ENCODE measurements at regions not wholly inside any gene's neighbourhood (a gene's known extent, or its start where the extent isn't known, plus 50 kb on each side); places are given as distances from the start of the nearest gene placed in this dataset.

- DNase-seq (ENCODE audit: low read depth in 2 of 2), result no peak
These were observed 56.7 kb upstream of the MYCN start for GRCh38 chr2:15883684-15884083.

- no peak for DNase-seq (ENCODE audit: low read depth in 2 of 2)
These were observed 55.6 kb upstream of the MYCN start for GRCh38 chr2:15884790-15885189.

GRCh38 chr2:15886231-15886630 lies 54.1 kb upstream of the MYCN start:
- no peak for DNase-seq (ENCODE audit: low read depth in 2 of 2)

GRCh38 chr2:15889442-15890123 lies 50.8 kb upstream of the MYCN start:
- no peak for DNase-seq (ENCODE audit: low read depth in 2 of 2)

- DNase-seq (ENCODE audit: low read depth in 2 of 2), result no peak
These were observed 50.1 kb upstream of the MYCN start for GRCh38 chr2:15890124-15890754.
